Lower lobe of right lung (tissue), 2 donors: ENCODE measurements at regions not wholly inside any gene's neighbourhood (a gene's known extent, or its start where the extent isn't known, plus 50 kb on each side); places are given as distances from the start of the nearest gene placed in this dataset.

Source experiments
- ATAC-seq, 2 donors: fragments of 200-7000 bp; cut with Tn5 transposase; one replicate each; pipeline ENCODE4 v1.9.1; 2020 to 2022; ENCODE audit warnings: mild to moderate bottlenecking in 2 of 2, moderate library complexity in 2 of 2
- DNase-seq: peaks from one replicate; pipeline ENCODE4 v3.0.0-alpha.2; 2020
- H3K27ac ChIP-seq: fragments of 200-600 bp; one replicate; pipeline ENCODE4 v1.8.0; 2022
- H3K27me3 ChIP-seq: fragments of 200-600 bp; one replicate; pipeline ENCODE4 v1.8.0; 2022; ENCODE audit warnings: low read depth
- H3K36me3 ChIP-seq: fragments of 200-600 bp; one replicate; pipeline ENCODE4 v1.8.0; 2022; ENCODE audit warnings: mild to moderate bottlenecking
- H3K4me1 ChIP-seq: fragments of 200-600 bp; one replicate; pipeline ENCODE4 v1.8.0; 2022
- H3K4me3 ChIP-seq: fragments of 200-600 bp; one replicate; pipeline ENCODE4 v1.8.0; 2022; ENCODE audit warnings: mild to moderate bottlenecking
- H3K9me3 ChIP-seq: fragments of 200-600 bp; one replicate; pipeline ENCODE4 v1.8.0; 2022
- CTCF ChIP-seq: fragments of 200-600 bp; IDR thresholded peaks from one replicate; pipeline ENCODE4 v1.8.0; 2022; ENCODE audit warnings: antibody characterized with exemption, mild to moderate bottlenecking
- intact Hi-C: fragments of 100-400 bp; cut with DNase I; formaldehyde crosslinking; loops from one replicate; pipeline ENCODE4 v1.11.0; 2022
- donor health status: DM: no; HTN: yes; CAD: no; lungs with severe emphysema.

GRCh38 chr3:177414093-177414492 lies 216.8 kb upstream of the TBL1XR1 start:
- intact Hi-C loops, result no loop called here
- Histone ChIP-seq H3K27ac (no peak overlapping the region), H3K4me1 (peaks cover 7% of the 10 kb centered on the region), H3K4me3 (no peak overlapping the region), H3K36me3 (no peaks in the 10 kb centered on the region), H3K9me3 (no peaks in the 10 kb centered on the region), H3K27me3 (no peaks in the 10 kb centered on the region)
- no peak for DNase-seq
- no peak for TF ChIP-seq CTCF
- ATAC-seq, result no peak

GRCh38 chr3:177418787-177419186 lies 221.5 kb upstream of the TBL1XR1 start:
- H3K36me3 ChIP-seq, result no peaks in the 10 kb centered on the region
- no peak for ATAC-seq
- H3K4me1 ChIP-seq, result no peaks in the 10 kb centered on the region
- DNase-seq, result no peak
- intact Hi-C loops, result no loop called here
- H3K9me3 ChIP-seq, result no peaks in the 10 kb centered on the region
- H3K4me3 ChIP-seq, result no peak overlapping the region
- H3K27ac ChIP-seq, result no peak overlapping the region
- H3K27me3 ChIP-seq, result no peaks in the 10 kb centered on the region
- no peak for TF ChIP-seq CTCF

- no peak for DNase-seq
- ATAC-seq, result no peak
- no peak for TF ChIP-seq CTCF
- no peak overlapping the region for H3K27ac ChIP-seq
- H3K9me3 ChIP-seq, result no peaks in the 10 kb centered on the region
- H3K36me3 ChIP-seq, result no peaks in the 10 kb centered on the region
- intact Hi-C loops, result no loop called here
- no peaks in the 10 kb centered on the region for H3K4me1 ChIP-seq
- H3K27me3 ChIP-seq, result no peaks in the 10 kb centered on the region
- H3K4me3 ChIP-seq, result no peak overlapping the region
Measured at GRCh38 chr3:177419904-177420601, 222.8 kb upstream of the TBL1XR1 start.

- no peak overlapping the region for H3K27ac ChIP-seq
- H3K36me3 ChIP-seq, result no peaks in the 10 kb centered on the region
- no peak for TF ChIP-seq CTCF
- H3K27me3 ChIP-seq, result no peaks in the 10 kb centered on the region
- H3K9me3 ChIP-seq, result no peaks in the 10 kb centered on the region
- intact Hi-C loops, result no loop called here
- no peak overlapping the region for H3K4me3 ChIP-seq
- H3K4me1 ChIP-seq, result no peaks in the 10 kb centered on the region
- DNase-seq (no peak), ATAC-seq (no peak)
Measured at GRCh38 chr3:177420651-177421480, 223.6 kb upstream of the TBL1XR1 start.

GRCh38 chr3:177421481-177421785 lies 224.2 kb upstream of the TBL1XR1 start:
- Histone ChIP-seq H3K4me3 (no peak overlapping the region), H3K27ac (no peak overlapping the region), H3K4me1 (no peaks in the 10 kb centered on the region), H3K36me3 (no peaks in the 10 kb centered on the region), H3K27me3 (no peaks in the 10 kb centered on the region), H3K9me3 (no peaks in the 10 kb centered on the region)
- no peak for TF ChIP-seq CTCF
- DNase-seq, result no peak
- intact Hi-C loops, result no loop called here
- no peak for ATAC-seq
